Naive thymus-derived CD4-positive, alpha-beta T cell (primary cell): ENCODE measurements at regions not wholly inside any gene's neighbourhood (a gene's known extent, or its start where the extent isn't known, plus 50 kb on each side); places are given as distances from the start of the nearest gene placed in this dataset.
"Not testable (repeated sequence)": the region's sequence is repeated elsewhere in the genome, so short reads cannot be mapped to it uniquely, and the experiment has no call there.

Experiments used
- ATAC-seq: fragments of 150-1000 bp; cut with Tn5 transposase; 2 replicates; pipeline ENCODE4 v1.10.0; 2021; ENCODE audit warnings: mild to moderate bottlenecking, moderate library complexity
- CTCF ChIA-PET: fragments of 350-600 bp; sonication (Branson Sonifier 250); formaldehyde crosslinking; loops from one replicate; lab custom pipeline; 2021; ENCODE audit warnings: antibody characterized with exemption; lab: Charles Lee
- POLR2A ChIA-PET: fragments of 350-600 bp; sonication (Branson Sonifier 250); formaldehyde crosslinking; loops from one replicate; lab custom pipeline; 2021; ENCODE audit warnings: antibody characterized with exemption, inconsistent platforms; lab: Charles Lee
- DNase-seq, 9 donors: peaks; one replicate each; pipeline versions ENCODE4 v3.0.0 to v3.0.0-alpha.2; 2020 to 2022; ENCODE audit warnings: mixed read lengths in 1 of 9
- H3K27ac ChIP-seq: one replicate; pipeline ENCODE4 v1.7.0; 2013; ENCODE audit warnings: mild to moderate bottlenecking, low read depth, low read length, moderate library complexity
- H3K27me3 ChIP-seq, 2 donors: one replicate each; pipeline ENCODE4 v1.7.0; 2013; ENCODE audit warnings: low read length in 2 of 2, mild to moderate bottlenecking in 2 of 2, moderate library complexity in 2 of 2; ENCODE audit not compliant: control insufficient read depth in 2 of 2, insufficient read depth in 2 of 2
- H3K36me3 ChIP-seq, 3 experiments: 1 replicate in 2 of 3; 2 replicates in 1 of 3; pipeline ENCODE4 v1.7.0; 2013; ENCODE audit warnings: low read length in 3 of 3, mild to moderate bottlenecking in 3 of 3, moderate library complexity in 1 of 3; ENCODE audit not compliant: insufficient read depth in 3 of 3, control insufficient read depth in 2 of 3
- H3K4me1 ChIP-seq, 2 donors: one replicate each; pipeline ENCODE4 v1.7.0; 2013; ENCODE audit warnings: low read length in 2 of 2, mild to moderate bottlenecking in 2 of 2, moderate library complexity in 1 of 2; ENCODE audit not compliant: control insufficient read depth in 2 of 2, insufficient read depth in 2 of 2
- H3K4me3 ChIP-seq: 2 replicates; pipeline ENCODE4 v1.7.0; 2013; ENCODE audit warnings: mild to moderate bottlenecking, low read length
- H3K9me3 ChIP-seq, 3 experiments: 1 replicate in 2 of 3; 2 replicates in 1 of 3; pipeline ENCODE4 v1.7.0; 2013; ENCODE audit warnings: low read length in 3 of 3; ENCODE audit not compliant: control insufficient read depth in 2 of 3
- H3K27ac Mint-ChIP-seq, 9 donors: one replicate each; pipeline ENCODE4 v1.8.0; 2020 to 2022; ENCODE audit warnings: mixed read lengths in 9 of 9, mild to moderate bottlenecking in 8 of 9, moderate library complexity in 5 of 9, inconsistent platforms in 2 of 9
- H3K27me3 Mint-ChIP-seq, 5 donors: one replicate each; pipeline ENCODE4 v1.8.0; 2021 to 2022; ENCODE audit warnings: mixed read lengths in 5 of 5, mild to moderate bottlenecking in 1 of 5
- H3K36me3 Mint-ChIP-seq, 5 donors: one replicate each; pipeline ENCODE4 v1.8.0; 2020 to 2022; ENCODE audit warnings: mixed read lengths in 5 of 5, mild to moderate bottlenecking in 3 of 5, inconsistent platforms in 1 of 5
- H3K4me1 Mint-ChIP-seq, 7 donors: one replicate each; pipeline ENCODE4 v1.8.0; 2020 to 2022; ENCODE audit warnings: mixed read lengths in 7 of 7, mild to moderate bottlenecking in 3 of 7, inconsistent platforms in 1 of 7
- H3K4me3 Mint-ChIP-seq, 10 donors: one replicate each; pipeline ENCODE4 v1.8.0; 2020 to 2022; ENCODE audit warnings: mild to moderate bottlenecking in 10 of 10, mixed read lengths in 10 of 10, moderate library complexity in 6 of 10, inconsistent platforms in 2 of 10
- H3K9me3 Mint-ChIP-seq, 11 donors: one replicate each; pipeline ENCODE4 v1.8.0; 2020 to 2022; ENCODE audit warnings: mixed read lengths in 11 of 11, mild to moderate bottlenecking in 4 of 11, inconsistent platforms in 1 of 11, moderate library complexity in 1 of 11
- intact Hi-C, 2 donors: fragments of 100-400 bp; cut with micrococcal nuclease; formaldehyde crosslinking; loops; one replicate each; pipeline ENCODE4 v1.15.1; 2023

DNA sequence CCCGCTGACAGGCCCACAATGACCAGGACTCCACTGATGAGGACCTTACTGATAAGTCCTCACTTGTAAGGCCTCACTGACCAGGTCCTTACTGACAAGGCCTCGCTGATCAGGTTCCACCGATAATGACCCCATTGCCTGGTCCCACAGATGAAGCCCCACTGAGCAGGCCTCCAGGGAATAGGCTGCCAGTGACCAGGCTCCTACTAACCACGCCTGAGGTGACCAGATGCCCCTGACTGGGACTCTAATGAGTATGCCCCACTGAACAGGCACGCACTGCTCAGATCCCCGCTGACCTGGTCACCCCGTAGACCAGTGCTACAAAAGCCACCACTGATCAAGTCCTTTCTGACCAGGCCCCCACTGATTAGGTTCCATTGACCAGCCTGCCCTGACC, 241.2 kb downstream of the POTED start:
- not testable (repeated sequence) for H3K27ac Mint-ChIP-seq

DNA sequence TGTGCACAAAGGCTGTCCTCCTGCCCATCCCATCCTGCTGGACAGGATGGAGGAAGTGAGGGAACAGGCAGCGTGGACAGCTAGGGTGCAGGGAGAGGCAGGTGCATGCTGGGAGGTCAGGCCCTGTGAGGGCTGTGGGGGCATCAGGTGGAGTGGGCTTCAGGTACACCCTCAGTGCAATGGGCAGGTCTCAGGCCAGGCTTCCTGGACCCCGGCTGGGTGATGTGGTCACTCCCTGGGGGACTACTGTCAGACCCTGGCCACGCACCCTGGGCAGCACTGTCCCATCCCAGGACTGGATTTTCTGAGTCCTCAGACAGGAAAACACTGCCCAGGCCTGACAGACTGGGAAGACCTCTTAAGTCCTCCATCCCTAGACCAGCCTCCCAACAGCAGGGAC, 239.9 kb downstream of the POTED start:
- H3K9me3 ChIP-seq, CTCF ChIA-PET, ATAC-seq, H3K36me3 Mint-ChIP-seq, intact Hi-C loops, H3K4me1 Mint-ChIP-seq, H3K4me3 ChIP-seq, H3K4me3 Mint-ChIP-seq, H3K27ac ChIP-seq, H3K27me3 ChIP-seq, H3K27me3 Mint-ChIP-seq, H3K4me1 ChIP-seq, DNase-seq, POLR2A ChIA-PET, H3K27ac Mint-ChIP-seq, H3K36me3 ChIP-seq: not testable (repeated sequence)
- peaks cover 0 to 13% (median 0%) of the 10 kb centered on the region in 11 donors for H3K9me3 Mint-ChIP-seq

More for the DNA sequence above, 241.2 kb downstream of the POTED start:
- intact Hi-C loops, H3K27me3 ChIP-seq, ATAC-seq, H3K4me3 ChIP-seq, H3K36me3 ChIP-seq, H3K27me3 Mint-ChIP-seq, H3K4me1 ChIP-seq, CTCF ChIA-PET, DNase-seq, H3K27ac ChIP-seq, POLR2A ChIA-PET, H3K4me3 Mint-ChIP-seq, H3K36me3 Mint-ChIP-seq, H3K4me1 Mint-ChIP-seq, H3K9me3 ChIP-seq: not testable (repeated sequence)
- peaks cover 0 to 16% (median 0%) of the 10 kb centered on the region in 11 donors for H3K9me3 Mint-ChIP-seq

DNA sequence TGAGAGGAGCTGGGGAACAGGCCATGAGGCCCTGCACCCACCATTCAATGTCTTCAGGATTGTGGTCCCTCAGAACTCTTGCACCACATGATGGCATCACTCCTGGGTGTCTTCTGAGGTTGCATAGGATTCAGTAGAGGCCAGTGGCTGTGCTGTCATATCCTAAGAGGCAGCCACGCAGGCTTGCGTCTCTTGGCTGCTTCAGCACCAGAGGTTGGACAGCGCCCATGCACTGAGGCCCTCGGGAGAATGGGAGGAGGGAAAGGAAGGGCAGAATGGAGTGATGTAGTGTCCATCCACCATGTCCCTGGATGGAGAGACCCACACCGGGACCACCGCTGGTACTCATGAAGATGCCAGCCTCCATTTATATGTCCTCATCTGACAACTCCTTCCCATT, 237.1 kb downstream of the POTED start:
- H3K27ac Mint-ChIP-seq, H3K27ac ChIP-seq, H3K4me3 Mint-ChIP-seq, CTCF ChIA-PET, H3K27me3 Mint-ChIP-seq, DNase-seq, POLR2A ChIA-PET, H3K4me1 Mint-ChIP-seq, H3K36me3 ChIP-seq, H3K4me3 ChIP-seq, H3K4me1 ChIP-seq, intact Hi-C loops, H3K9me3 ChIP-seq, ATAC-seq, H3K27me3 ChIP-seq: not testable (repeated sequence)
- H3K36me3 Mint-ChIP-seq = peaks cover 0 to 13% (median 0%) of the 10 kb centered on the region in 5 donors
- peaks cover 0 to 11% (median 1%) of the 10 kb centered on the region in 11 donors for H3K9me3 Mint-ChIP-seq

DNA sequence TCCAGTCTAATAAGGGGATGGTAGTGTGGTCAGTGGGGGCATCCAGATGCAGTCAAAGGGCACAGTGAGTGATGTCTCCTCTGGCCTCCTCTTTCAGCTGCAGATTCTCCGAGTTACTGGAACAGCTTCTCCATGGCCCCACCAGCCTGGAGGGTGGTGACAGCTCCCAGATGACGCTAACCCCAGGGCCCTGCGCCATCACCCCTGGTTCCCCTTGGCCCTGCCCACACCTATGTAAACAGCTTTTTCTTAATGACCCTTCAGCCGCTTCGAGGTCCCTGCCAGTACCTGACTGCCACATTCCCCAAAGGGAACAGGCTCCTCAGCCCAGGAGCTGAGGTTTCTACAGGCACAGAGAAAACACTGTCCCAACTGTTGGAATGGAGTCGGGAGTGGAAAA, 235.0 kb downstream of the POTED start:
- CTCF ChIA-PET = not testable (repeated sequence)

DNA sequence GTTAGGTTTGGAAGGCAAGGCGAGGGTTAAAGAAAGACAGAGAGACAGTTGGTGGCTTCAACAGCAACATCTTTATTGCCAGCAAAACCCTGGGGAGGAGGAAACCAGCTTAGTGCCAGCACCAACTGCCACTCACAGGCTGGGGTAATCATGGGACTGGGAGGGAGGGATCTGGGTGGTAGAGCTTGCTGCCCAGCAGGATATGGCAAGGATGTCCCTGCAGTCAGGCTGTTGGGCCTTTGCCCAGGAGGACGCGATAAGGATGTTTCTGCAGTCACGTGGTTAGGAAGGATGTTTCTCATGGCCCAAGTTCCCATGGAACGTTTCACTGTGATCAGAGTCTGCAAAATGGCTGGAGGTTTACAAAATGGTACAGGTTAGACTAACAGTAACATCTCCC, 233.5 kb downstream of the POTED start:
- H3K27me3 ChIP-seq, H3K27ac Mint-ChIP-seq, CTCF ChIA-PET, H3K27me3 Mint-ChIP-seq, H3K4me3 Mint-ChIP-seq, POLR2A ChIA-PET, H3K27ac ChIP-seq, H3K4me1 Mint-ChIP-seq, DNase-seq, H3K4me1 ChIP-seq, H3K36me3 ChIP-seq, ATAC-seq, H3K4me3 ChIP-seq, H3K9me3 ChIP-seq, intact Hi-C loops: not testable (repeated sequence)
- Mint-ChIP-seq H3K36me3 (peaks cover 0 to 13% (median 0%) of the 10 kb centered on the region in 5 donors), H3K9me3 (peaks cover 0 to 18% (median 5%) of the 10 kb centered on the region in 11 donors)

More for the DNA sequence above, 235.0 kb downstream of the POTED start:
- POLR2A ChIA-PET, H3K9me3 Mint-ChIP-seq, H3K4me1 ChIP-seq, H3K4me3 Mint-ChIP-seq, ATAC-seq, H3K27ac ChIP-seq, H3K27me3 Mint-ChIP-seq, H3K27ac Mint-ChIP-seq, H3K9me3 ChIP-seq, H3K27me3 ChIP-seq, intact Hi-C loops, DNase-seq, H3K4me1 Mint-ChIP-seq, H3K36me3 ChIP-seq, H3K4me3 ChIP-seq: not testable (repeated sequence)
- peaks cover 0 to 13% (median 0%) of the 10 kb centered on the region in 5 donors for H3K36me3 Mint-ChIP-seq

DNA sequence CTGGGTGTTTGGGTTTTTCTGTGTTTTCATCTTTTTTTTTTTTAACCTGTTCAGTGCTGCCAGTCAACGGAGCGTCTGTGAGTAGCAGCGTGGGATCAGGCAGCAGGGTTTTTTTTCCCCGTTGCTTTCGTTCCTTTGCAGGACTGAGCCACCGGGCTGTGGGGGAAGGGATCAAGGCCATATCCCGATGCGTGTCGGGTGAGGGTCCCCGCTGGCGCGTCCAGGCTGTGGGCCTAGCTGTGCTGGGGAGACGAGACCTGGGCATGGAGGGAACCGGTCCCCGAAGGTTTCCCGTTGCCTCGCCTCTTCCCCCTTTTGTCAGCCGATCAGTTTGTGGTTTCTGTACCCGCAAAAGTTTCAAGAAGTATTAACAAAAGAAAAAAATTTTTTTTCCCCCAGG, 218.1 kb downstream of the POTED start:
- peaks cover 0 to 17% (median 8%) of the 10 kb centered on the region in 5 donors for H3K27me3 Mint-ChIP-seq
- CTCF ChIA-PET, POLR2A ChIA-PET, H3K36me3 Mint-ChIP-seq, H3K4me3 ChIP-seq, intact Hi-C loops, H3K4me1 Mint-ChIP-seq, ATAC-seq, H3K36me3 ChIP-seq, H3K4me1 ChIP-seq, DNase-seq, H3K27ac ChIP-seq, H3K9me3 ChIP-seq, H3K27me3 ChIP-seq, H3K4me3 Mint-ChIP-seq, H3K27ac Mint-ChIP-seq: not testable (repeated sequence)
- H3K9me3 Mint-ChIP-seq = peaks cover 0 to 17% (median 5%) of the 10 kb centered on the region in 11 donors

DNA sequence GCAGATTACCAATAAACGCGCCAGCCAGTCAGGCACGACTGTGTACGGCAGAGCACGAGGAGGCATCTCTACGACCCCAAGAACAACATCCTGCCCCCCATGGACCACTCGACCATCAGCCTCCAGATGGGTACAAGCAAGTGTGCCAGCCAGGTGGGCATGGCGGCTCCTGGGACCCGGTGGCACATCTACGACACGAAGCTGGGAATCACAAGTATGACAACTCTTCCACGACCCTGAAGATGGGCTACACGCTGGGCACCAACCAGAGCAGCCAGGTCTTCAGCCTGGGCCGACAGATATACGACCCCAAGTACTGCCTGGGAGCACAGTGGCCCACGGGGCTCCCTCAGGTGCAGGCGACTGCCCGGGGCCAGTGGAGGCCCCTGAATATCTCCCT, 217.6 kb downstream of the POTED start:
- no peaks in the 10 kb centered on the region for H3K4me1 Mint-ChIP-seq
- no peak overlapping the region for H3K27ac Mint-ChIP-seq
- Histone ChIP-seq H3K27ac (no peak overlapping the region), H3K27me3 (no peaks in the 10 kb centered on the region), H3K4me1 (no peaks in the 10 kb centered on the region), H3K36me3 (no peaks in the 10 kb centered on the region), H3K9me3 (no peaks in the 10 kb centered on the region), H3K4me3 (no peak overlapping the region)
- no peak overlapping the region for H3K4me3 Mint-ChIP-seq
- ChIA-PET POLR2A (no interaction called here), CTCF (no interaction called here)
- peaks cover 0 to 17% (median 5%) of the 10 kb centered on the region in 11 donors for H3K9me3 Mint-ChIP-seq
- DNase-seq = no peak
- peaks cover 0 to 17% (median 8%) of the 10 kb centered on the region in 5 donors for H3K27me3 Mint-ChIP-seq
- ATAC-seq = no peak
- no peaks in the 10 kb centered on the region for H3K36me3 Mint-ChIP-seq
- intact Hi-C loops = no loop called here
